ENCODE measurements at regions not wholly inside any gene's neighbourhood (a gene's known extent, or its start where the extent isn't known, plus 50 kb on each side); places are given as distances from the start of the nearest gene placed in this dataset.

GRCh38 chr6:9028086-9028485 is 592.7 kb upstream of the SLC35B3 start:
- no peak overlapping the region for H2BK20ac ChIP-seq (ENCODE audit: low read depth, low read length)
- ChIA-PET CTCF (no interaction called here), POLR2A (ENCODE audit: unreplicated experiment) (no interaction called here)
- no peaks in the 10 kb centered on the region for H3K9me1 ChIP-seq (ENCODE audit: insufficient read depth, low read length)
- no TSS peak for BruUV-seq (replicated peaks)
- peaks cover 2% of the 10 kb centered on the region; the same call in 1 of the 2 replicates for H3K9me3 ChIP-seq (ENCODE audit: control insufficient read depth, insufficient read depth, low read length)
- H4K91ac ChIP-seq (ENCODE audit: insufficient read depth, low read depth, low read length), result no peak overlapping the region
- H2AK9ac ChIP-seq (replicated peaks; ENCODE audit: low read depth, low read length, poor library complexity), result no peak overlapping the region
- H3K14ac ChIP-seq (replicated peaks; ENCODE audit: low read depth, low read length), result no peak overlapping the region
- no peak overlapping the region for H2BK15ac ChIP-seq (ENCODE audit: low read depth, low read length)
- H2BK5ac ChIP-seq (ENCODE audit: low read depth, low read length, poor library complexity, severe bottlenecking), result no peak overlapping the region
- no peaks in the 10 kb centered on the region for H3K36me3 ChIP-seq (ENCODE audit: control insufficient read depth, insufficient read depth, low read length)
- no peak overlapping the region for H3K56ac ChIP-seq (ENCODE audit: extremely low read depth, insufficient read depth, low read length)
- no peak overlapping the region for H3K18ac ChIP-seq (ENCODE audit: low read depth, low read length)
- no peak overlapping the region for H4K8ac ChIP-seq (ENCODE audit: low read depth in 2 of 2, low read length in 2 of 2)
- no peaks in the 10 kb centered on the region for H3K27me3 ChIP-seq (ENCODE audit: control insufficient read depth, insufficient read depth, low read length)
- H3K4me2 ChIP-seq (ENCODE audit: low read depth, low read length), result no peak overlapping the region
- DNase-seq (no peak), ATAC-seq (ENCODE audit: low read depth) (no peak)
- H2BK120ac ChIP-seq (ENCODE audit: low read depth, low read length), result no peak overlapping the region
- no peak overlapping the region for H3K9ac ChIP-seq (ENCODE audit: low read depth, low read length)
- TF ChIP-seq MAFK (IDR thresholded peaks at IDR 0.05; ENCODE audit: low read depth, low read length), result no peak
- TF ChIP-seq, protein P1, sequence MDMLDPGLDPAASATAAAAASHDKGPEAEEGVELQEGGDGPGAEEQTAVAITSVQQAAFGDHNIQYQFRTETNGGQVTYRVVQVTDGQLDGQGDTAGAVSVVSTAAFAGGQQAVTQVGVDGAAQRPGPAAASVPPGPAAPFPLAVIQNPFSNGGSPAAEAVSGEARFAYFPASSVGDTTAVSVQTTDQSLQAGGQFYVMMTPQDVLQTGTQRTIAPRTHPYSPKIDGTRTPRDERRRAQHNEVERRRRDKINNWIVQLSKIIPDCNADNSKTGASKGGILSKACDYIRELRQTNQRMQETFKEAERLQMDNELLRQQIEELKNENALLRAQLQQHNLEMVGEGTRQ (IDR thresholded peaks at IDR 0.05; ENCODE audit: low read depth, low read length), result no peak
- TF ChIP-seq RAD21 (IDR thresholded peaks at IDR 0.05; ENCODE audit: low read length), result no peak
- no peak for TF ChIP-seq RCOR1 (IDR thresholded peaks at IDR 0.05; ENCODE audit: insufficient replicate concordance, low read length)
- no peak for TF ChIP-seq CTCF (conservative IDR thresholded peaks at IDR 0.05; ENCODE audit: low read depth, low read length)
- no peak for TF ChIP-seq NFE2L2 (IDR thresholded peaks at IDR 0.05; ENCODE audit: low read depth, low read length)
- TF ChIP-seq POLR2A (IDR thresholded peaks at IDR 0.05; ENCODE audit: low read depth, low read length), result no peak
- no peak for TF ChIP-seq CHD1 (IDR thresholded peaks at IDR 0.05; ENCODE audit: low read depth, low read length)
- TF ChIP-seq, protein P2, sequence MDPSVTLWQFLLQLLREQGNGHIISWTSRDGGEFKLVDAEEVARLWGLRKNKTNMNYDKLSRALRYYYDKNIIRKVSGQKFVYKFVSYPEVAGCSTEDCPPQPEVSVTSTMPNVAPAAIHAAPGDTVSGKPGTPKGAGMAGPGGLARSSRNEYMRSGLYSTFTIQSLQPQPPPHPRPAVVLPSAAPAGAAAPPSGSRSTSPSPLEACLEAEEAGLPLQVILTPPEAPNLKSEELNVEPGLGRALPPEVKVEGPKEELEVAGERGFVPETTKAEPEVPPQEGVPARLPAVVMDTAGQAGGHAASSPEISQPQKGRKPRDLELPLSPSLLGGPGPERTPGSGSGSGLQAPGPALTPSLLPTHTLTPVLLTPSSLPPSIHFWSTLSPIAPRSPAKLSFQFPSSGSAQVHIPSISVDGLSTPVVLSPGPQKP (IDR thresholded peaks at IDR 0.05; ENCODE audit: borderline replicate concordance, low read depth, low read length), result no peak
- TF ChIP-seq SMC3 (IDR thresholded peaks at IDR 0.05; ENCODE audit: low read depth, low read length), result no peak
- TF ChIP-seq FOS (IDR thresholded peaks at IDR 0.05; ENCODE audit: low read depth, low read length), result no peak
- no peak for TF ChIP-seq MXI1 (IDR thresholded peaks at IDR 0.05; ENCODE audit: borderline replicate concordance, low read depth, low read length)
- TF ChIP-seq RFX5 (IDR thresholded peaks at IDR 0.05; ENCODE audit: low read depth, low read length), result no peak
- TF ChIP-seq BHLHE40 (IDR thresholded peaks at IDR 0.05; ENCODE audit: low read depth, low read length), result no peak
- TF ChIP-seq CEBPB (IDR thresholded peaks at IDR 0.05; ENCODE audit: low read depth, low read length), result no peak
- TF ChIP-seq MAZ (IDR thresholded peaks at IDR 0.05; ENCODE audit: borderline replicate concordance, low read depth, low read length), result no peak
- no peak overlapping the region for H4K5ac ChIP-seq (ENCODE audit: low read depth, low read length)
- intact Hi-C loops (cut with micrococcal nuclease), result no loop called here
- H4K20me1 ChIP-seq (ENCODE audit: insufficient read depth, low read length), result no peaks in the 10 kb centered on the region
- no peak overlapping the region for H3K27ac ChIP-seq (ENCODE audit: insufficient read depth, low read length)
- no CpG with 5 or more reads among the region's 1 CpG for WGBS, 2 experiments (ENCODE audit: extremely low coverage in 2 of 2, insufficient read length in 1 of 2)
- no peak overlapping the region for H2AK5ac ChIP-seq (ENCODE audit: low read depth, low read length)
- no peaks in the 10 kb centered on the region for H3K4me1 ChIP-seq (ENCODE audit: control insufficient read depth, insufficient read depth, low read length)
- in situ Hi-C loops (cut with MboI; ENCODE audit: low sequenced_read_pairs), result no loop called here
- no peak overlapping the region for H3K4ac ChIP-seq (ENCODE audit: low read depth, low read length)
- dilution Hi-C loops (cut with HindIII; ENCODE audit: low sequenced_read_pairs, unreplicated experiment), result no loop called here
- H3K23ac ChIP-seq (ENCODE audit: low read depth, low read length), result no peak overlapping the region
- no peaks in the 10 kb centered on the region for H3K79me1 ChIP-seq (ENCODE audit: low read depth in 1 of 2, low read length in 2 of 2)
- H3K4me3 ChIP-seq (ENCODE audit: insufficient read depth, low read depth, low read length), result no peak overlapping the region
- no peak overlapping the region for H2AFZ ChIP-seq (replicated peaks; ENCODE audit: low read length, poor library complexity)
